Loucy (cell line): ENCODE measurements at regions not wholly inside any gene's neighbourhood (a gene's known extent, or its start where the extent isn't known, plus 50 kb on each side); places are given as distances from the start of the nearest gene placed in this dataset.
A peak's percentile ranks its signal among the peaks of the same experiment; 100 is the strongest.

Experiments
- H2AFZ ChIP-seq: fragments of 200-600 bp; sonication (generic); 2 replicates; pipeline ENCODE4 v1.6.0; 2016; ENCODE audit warnings: antibody characterized with exemption, mild to moderate bottlenecking, low read length, moderate library complexity
- H3F3A ChIP-seq: fragments of 200-600 bp; 2 replicates; pipeline ENCODE4 v1.6.0; 2016; ENCODE audit warnings: antibody characterized with exemption, low read depth, mild to moderate bottlenecking
- H3K27me3 ChIP-seq: fragments of 200-600 bp; sonication (generic); 2 replicates; pipeline ENCODE4 v1.6.1; 2014; ENCODE audit warnings: low read length, mild to moderate bottlenecking; ENCODE audit not compliant: insufficient read depth, poor library complexity, severe bottlenecking
- H3K36me3 ChIP-seq: fragments of 200-600 bp; sonication (generic); 2 replicates; pipeline ENCODE4 v1.6.1; 2016; ENCODE audit warnings: low read length; ENCODE audit not compliant: insufficient read depth
- H3K4me1 ChIP-seq: fragments of 200-600 bp; sonication (generic); 2 replicates; pipeline ENCODE4 v1.5.1; 2014; ENCODE audit warnings: low read length, mild to moderate bottlenecking; ENCODE audit not compliant: insufficient read depth, poor library complexity, severe bottlenecking
- H3K4me2 ChIP-seq: fragments of 200-600 bp; sonication (generic); 2 replicates; pipeline ENCODE4 v1.6.0; 2014; ENCODE audit warnings: antibody characterized with exemption, low read length, low read depth, mild to moderate bottlenecking; ENCODE audit not compliant: poor library complexity, severe bottlenecking
- H3K4me3 ChIP-seq: fragments of 200-600 bp; sonication (generic); 2 replicates; pipeline ENCODE4 v1.5.1; 2014; ENCODE audit warnings: low read length, mild to moderate bottlenecking, mixed read lengths; ENCODE audit not compliant: poor library complexity, severe bottlenecking
- H3K79me2 ChIP-seq: fragments of 200-600 bp; sonication (generic); 2 replicates; pipeline ENCODE4 v1.6.1; 2014; ENCODE audit warnings: low read length; ENCODE audit not compliant: insufficient read depth
- H3K9ac ChIP-seq: fragments of 200-600 bp; sonication (generic); 2 replicates; pipeline ENCODE4 v1.6.0; 2014; ENCODE audit warnings: mild to moderate bottlenecking, low read depth, low read length, moderate library complexity; ENCODE audit not compliant: poor library complexity, severe bottlenecking
- H3K9me2 ChIP-seq: fragments of 200-600 bp; sonication (generic); replicated peaks from 2 replicates; pipeline ENCODE4 v1.6.1; 2016; ENCODE audit warnings: low read depth, low read length, mixed read lengths
- H3K9me3 ChIP-seq: fragments of 200-600 bp; sonication (generic); 2 replicates; pipeline ENCODE4 v1.6.1; 2014; ENCODE audit warnings: mild to moderate bottlenecking, antibody characterized with exemption, low read length, low read depth; ENCODE audit not compliant: insufficient read depth
- H4K20me1 ChIP-seq: fragments of 200-600 bp; sonication (generic); 2 replicates; pipeline ENCODE4 v1.6.0; 2014; ENCODE audit warnings: antibody characterized with exemption, low read length, mild to moderate bottlenecking; ENCODE audit not compliant: insufficient read depth, poor library complexity, severe bottlenecking
- EZH2phosphoT487 ChIP-seq: fragments of 200-600 bp; IDR thresholded peaks from 2 replicates; pipeline ENCODE4 v1.6.1; 2018; ENCODE audit warnings: antibody characterized with exemption, mild to moderate bottlenecking, moderate library complexity, borderline replicate concordance
- TF ChIP-seq, protein P1 (sequence below): fragments of 200-600 bp; sonication (generic); conservative IDR thresholded peaks from 2 replicates; pipeline ENCODE4 v1.5.1; 2014; ENCODE audit warnings: mild to moderate bottlenecking, antibody characterized with exemption, low read length

DNA sequence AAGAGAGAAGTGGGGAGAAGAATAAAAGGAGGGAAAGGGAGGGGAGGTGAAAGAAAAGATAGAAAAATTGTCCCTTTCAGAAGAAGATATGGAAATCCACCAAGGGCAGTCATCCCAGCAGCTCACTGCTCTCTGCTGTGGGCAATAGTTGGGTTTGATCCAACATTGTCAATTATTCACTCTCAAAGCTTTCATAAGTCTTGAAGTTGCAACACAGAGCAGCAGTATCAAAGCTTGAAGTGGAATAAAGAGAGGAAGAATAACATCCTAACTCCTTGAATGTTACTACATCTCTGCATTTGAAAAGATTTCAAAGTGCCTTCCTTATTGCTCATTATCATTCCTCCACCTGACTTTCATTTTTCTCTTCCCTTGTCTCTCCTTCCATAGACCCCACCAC lies 62.3 kb upstream of the HHIP start:
- TF ChIP-seq, protein P1, sequence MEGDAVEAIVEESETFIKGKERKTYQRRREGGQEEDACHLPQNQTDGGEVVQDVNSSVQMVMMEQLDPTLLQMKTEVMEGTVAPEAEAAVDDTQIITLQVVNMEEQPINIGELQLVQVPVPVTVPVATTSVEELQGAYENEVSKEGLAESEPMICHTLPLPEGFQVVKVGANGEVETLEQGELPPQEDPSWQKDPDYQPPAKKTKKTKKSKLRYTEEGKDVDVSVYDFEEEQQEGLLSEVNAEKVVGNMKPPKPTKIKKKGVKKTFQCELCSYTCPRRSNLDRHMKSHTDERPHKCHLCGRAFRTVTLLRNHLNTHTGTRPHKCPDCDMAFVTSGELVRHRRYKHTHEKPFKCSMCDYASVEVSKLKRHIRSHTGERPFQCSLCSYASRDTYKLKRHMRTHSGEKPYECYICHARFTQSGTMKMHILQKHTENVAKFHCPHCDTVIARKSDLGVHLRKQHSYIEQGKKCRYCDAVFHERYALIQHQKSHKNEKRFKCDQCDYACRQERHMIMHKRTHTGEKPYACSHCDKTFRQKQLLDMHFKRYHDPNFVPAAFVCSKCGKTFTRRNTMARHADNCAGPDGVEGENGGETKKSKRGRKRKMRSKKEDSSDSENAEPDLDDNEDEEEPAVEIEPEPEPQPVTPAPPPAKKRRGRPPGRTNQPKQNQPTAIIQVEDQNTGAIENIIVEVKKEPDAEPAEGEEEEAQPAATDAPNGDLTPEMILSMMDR, result no peak
- TF ChIP-seq EZH2phosphoT487, result no peak
- H3K4me2 ChIP-seq, result no peak overlapping the region

DNA sequence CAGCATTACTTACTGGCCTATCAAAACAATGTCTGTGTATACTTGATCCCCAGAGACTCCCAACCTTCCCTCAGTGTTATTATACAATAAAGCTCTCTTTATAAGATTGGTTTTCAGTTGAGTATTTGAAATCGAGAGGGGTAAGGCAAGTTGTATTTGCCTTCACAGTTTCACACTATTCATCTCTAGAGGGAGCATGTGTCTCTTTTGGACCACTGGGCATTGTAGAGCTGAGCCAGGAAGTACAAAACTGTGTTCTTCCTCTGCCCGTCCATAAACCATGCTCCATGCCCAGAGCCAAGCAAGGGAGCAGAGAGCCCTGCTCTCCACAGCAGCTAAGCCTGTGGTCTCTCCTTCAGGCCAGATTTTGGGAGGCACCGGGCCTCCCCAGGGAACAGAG lies 61.5 kb upstream of the HHIP start:
- Histone ChIP-seq H3K4me1 (peaks cover 16% of the 10 kb centered on the region), H3K9me3 (peaks cover 6% of the 10 kb centered on the region; the same call in 1 of the 2 replicates), H2AFZ (peak overlapping the region; percentile 71), H3K9me2 (no peaks in the 10 kb centered on the region), H4K20me1 (no peaks in the 10 kb centered on the region), H3F3A (no peaks in the 10 kb centered on the region), H3K79me2 (no peaks in the 10 kb centered on the region), H3K27me3 (no peaks in the 10 kb centered on the region), H3K9ac (no peak overlapping the region), H3K36me3 (no peaks in the 10 kb centered on the region), H3K4me3 (no peak overlapping the region), H3K4me2 (no peak overlapping the region)
- TF ChIP-seq, protein P1, result peak; percentile 59
- no peak for TF ChIP-seq EZH2phosphoT487

More for the DNA sequence above, 62.3 kb upstream of the HHIP start:
- Histone ChIP-seq H3K4me1 (peaks cover 9% of the 10 kb centered on the region), H3K9me3 (peaks cover 6% of the 10 kb centered on the region; the same call in 1 of the 2 replicates), H3F3A (no peaks in the 10 kb centered on the region), H3K9me2 (no peaks in the 10 kb centered on the region), H3K36me3 (no peaks in the 10 kb centered on the region), H3K9ac (no peak overlapping the region), H3K79me2 (no peaks in the 10 kb centered on the region), H3K27me3 (no peaks in the 10 kb centered on the region), H4K20me1 (no peaks in the 10 kb centered on the region), H2AFZ (peak overlapping the region; percentile 71; the same call in 1 of the 2 replicates), H3K4me3 (no peak overlapping the region)

- TF ChIP-seq EZH2phosphoT487, result no peak
- TF ChIP-seq, protein P1, result no peak
- peak overlapping the region; percentile 54 for H3K4me2 ChIP-seq
- H2AFZ ChIP-seq, result no peak overlapping the region
These were observed 56.4 kb upstream of the HHIP start for GRCh38 chr4:144589512-144589911.

More at GRCh38 chr4:144589512-144589911, 56.4 kb upstream of the HHIP start:
- no peaks in the 10 kb centered on the region for H3K9me2 ChIP-seq
- H3K4me3 ChIP-seq, result peak overlapping the region; percentile 23
- no peaks in the 10 kb centered on the region for H3K36me3 ChIP-seq
- peaks cover 41% of the 10 kb centered on the region for H3K4me1 ChIP-seq
- H3K27me3 ChIP-seq, result no peaks in the 10 kb centered on the region
- H3K9ac ChIP-seq, result no peak overlapping the region
- no peaks in the 10 kb centered on the region for H3K79me2 ChIP-seq
- no peaks in the 10 kb centered on the region for H3F3A ChIP-seq
- no peaks in the 10 kb centered on the region for H4K20me1 ChIP-seq
- H3K9me3 ChIP-seq, result peaks cover 6% of the 10 kb centered on the region; the same call in 1 of the 2 replicates
